GM23248 (cell line): ENCODE measurements at regions not wholly inside any gene's neighbourhood (a gene's known extent, or its start where the extent isn't known, plus 50 kb on each side); places are given as distances from the start of the nearest gene placed in this dataset.

ENCODE experiments used
- EZH2 ChIP-seq: fragments of 200-600 bp; sonication (generic); IDR thresholded peaks from 2 replicates; pipeline ENCODE4 v1.6.1; 2018; ENCODE audit warnings: antibody characterized with exemption, mild to moderate bottlenecking; ENCODE audit not compliant: insufficient read depth, poor library complexity, severe bottlenecking
- EZH2phosphoT487 ChIP-seq: fragments of 200-600 bp; sonication (generic); IDR thresholded peaks from 2 replicates; pipeline ENCODE4 v1.6.1; 2018; ENCODE audit warnings: antibody characterized with exemption, moderate library complexity, mild to moderate bottlenecking, low read depth; ENCODE audit not compliant: insufficient read depth

DNA sequence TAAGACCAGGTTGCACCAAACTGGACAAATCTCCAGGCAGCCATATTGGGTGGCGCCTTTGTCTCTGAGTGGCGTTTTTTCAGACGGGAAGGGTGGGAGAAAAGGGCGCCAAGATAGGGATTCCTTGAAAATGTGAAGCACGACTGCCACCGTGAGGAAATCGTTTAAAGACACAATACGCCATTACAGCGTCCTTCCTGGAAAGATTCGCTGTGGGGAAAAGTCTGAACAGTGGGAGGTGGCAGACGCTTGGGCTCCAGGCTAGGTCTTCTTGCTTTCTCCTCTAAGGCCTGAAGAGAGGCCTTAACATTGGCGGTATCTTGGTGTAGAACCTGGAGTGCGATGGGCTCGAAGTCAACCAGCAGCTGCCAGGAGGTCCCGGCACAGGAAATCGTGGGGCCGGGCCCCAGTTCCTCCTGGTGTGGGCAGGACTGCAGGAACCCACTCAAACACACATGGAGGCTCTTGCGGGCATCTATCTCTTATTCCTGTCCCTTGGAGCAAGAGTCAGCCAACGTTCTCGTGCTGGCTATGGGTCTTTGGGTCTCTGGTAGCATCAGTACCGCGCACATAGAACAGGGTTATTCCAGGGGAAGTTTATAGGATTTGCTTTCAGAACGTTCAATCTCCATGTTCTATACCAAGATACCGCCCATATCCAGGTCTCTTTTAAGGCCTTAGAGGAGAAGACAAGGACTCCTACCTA lies 208.8 kb downstream of the OR13H1 start:
- TF ChIP-seq EZH2 (no peak), EZH2phosphoT487 (no peak)
